ENCODE measurements at regions not wholly inside any gene's neighbourhood (a gene's known extent, or its start where the extent isn't known, plus 50 kb on each side); places are given as distances from the start of the nearest gene placed in this dataset.

GRCh38 chr9:86893811-86894490 is 53.4 kb downstream of the GAS1 start:
- no peak for DNase-seq

- no peak for DNase-seq
Measured at GRCh38 chr9:86892576-86892975, 54.7 kb downstream of the GAS1 start.

- no peak for DNase-seq
Measured at GRCh38 chr9:86891886-86892437, 55.3 kb downstream of the GAS1 start.

DNA sequence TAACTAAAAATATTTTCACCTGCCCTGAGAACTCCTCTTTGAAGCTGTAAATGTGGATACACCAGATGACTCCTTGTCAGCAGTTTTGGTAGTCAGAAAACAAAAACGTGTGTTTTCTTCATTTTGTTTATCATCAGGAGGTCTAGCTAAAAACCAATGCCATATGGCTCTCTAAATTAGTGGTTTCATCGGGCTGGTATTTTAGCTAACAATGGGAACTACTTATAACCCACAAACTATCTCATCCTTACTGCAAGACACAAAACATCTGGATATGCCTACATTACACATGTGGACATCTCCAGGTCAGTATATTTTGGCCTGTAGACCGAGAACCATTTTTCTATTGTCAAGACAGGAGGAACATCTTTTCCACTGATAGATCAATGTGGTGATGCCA is 56.2 kb downstream of the GAS1 start:
- DNase-seq, result no peak

DNA sequence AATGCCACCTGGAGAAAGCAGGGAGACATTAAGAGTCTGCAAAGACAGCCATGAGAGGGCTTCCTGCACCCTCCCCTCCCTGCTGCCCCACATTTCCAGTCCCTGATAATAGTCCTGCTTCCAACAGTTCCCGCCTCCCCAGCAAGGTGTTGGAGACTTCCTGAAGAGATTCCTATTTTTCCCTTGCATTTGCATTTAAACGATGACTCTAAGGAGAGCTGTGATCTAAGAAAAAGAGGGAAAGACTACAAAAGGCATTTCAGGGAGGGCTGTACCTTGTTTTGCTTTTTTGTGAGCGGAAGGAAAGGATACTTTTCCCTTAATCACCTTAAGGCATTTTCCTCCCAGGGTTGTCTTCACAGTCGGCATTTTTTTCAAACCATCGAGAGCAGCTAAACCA is 62.1 kb downstream of the GAS1 start:
- no peak for DNase-seq

GRCh38 chr9:86876621-86877196 is 70.6 kb downstream of the GAS1 start:
- DNase-seq, result no peak

GRCh38 chr9:86868616-86869015 is 78.7 kb downstream of the GAS1 start:
- no peak for DNase-seq

DNA sequence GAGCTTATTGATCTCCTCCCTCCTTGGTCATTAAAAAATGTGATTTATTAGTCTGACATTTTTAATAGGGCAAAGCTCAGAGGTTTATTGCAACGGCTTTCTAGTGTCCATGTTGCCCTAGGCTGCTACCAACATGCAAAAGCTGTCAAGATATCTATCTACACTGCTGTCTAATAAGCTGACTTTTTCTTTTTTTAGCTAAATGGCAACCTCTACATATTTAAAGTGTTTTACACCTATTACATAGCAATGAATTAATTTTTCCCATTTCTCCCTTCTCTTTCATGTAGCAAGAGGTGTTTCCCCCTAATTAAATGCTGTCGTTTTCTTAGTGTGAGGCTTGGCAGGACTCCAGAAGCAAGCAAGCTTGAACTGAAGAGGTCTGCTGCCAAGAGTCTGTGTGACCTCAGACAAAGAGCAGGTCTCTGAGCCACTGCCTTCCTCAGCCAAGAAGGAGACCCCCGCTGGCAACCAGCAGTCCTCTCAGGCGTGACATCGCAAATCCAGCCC is 79.4 kb downstream of the GAS1 start:
- no peak for DNase-seq

GRCh38 chr9:86865952-86866351 is 81.4 kb downstream of the GAS1 start:
- no peak for DNase-seq

GRCh38 chr9:86860006-86860405 is 87.3 kb downstream of the GAS1 start:
- DNase-seq, result no peak

- no peak for DNase-seq
Measured at GRCh38 chr9:86859056-86859455, 88.2 kb downstream of the GAS1 start.

DNA sequence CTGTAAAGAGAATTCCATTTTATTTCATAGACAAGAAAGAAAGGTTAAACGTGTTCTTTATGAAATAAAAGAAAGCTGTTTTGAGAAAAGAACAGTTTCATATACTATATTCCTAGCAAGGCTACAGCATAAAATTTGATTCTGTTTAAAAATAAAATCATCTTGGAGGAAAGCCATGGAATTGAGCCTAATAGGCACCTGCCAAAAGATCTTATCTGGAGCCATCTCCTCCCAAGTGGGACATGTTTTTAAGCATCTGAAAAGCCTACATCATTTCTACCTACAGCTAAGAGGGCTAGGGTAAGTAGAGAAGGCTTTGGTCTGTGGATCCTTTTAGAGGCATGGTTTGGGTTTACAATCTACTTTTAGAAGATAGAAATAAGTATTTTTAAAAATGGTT is 89.3 kb downstream of the GAS1 start:
- DNase-seq, result no peak

DNA sequence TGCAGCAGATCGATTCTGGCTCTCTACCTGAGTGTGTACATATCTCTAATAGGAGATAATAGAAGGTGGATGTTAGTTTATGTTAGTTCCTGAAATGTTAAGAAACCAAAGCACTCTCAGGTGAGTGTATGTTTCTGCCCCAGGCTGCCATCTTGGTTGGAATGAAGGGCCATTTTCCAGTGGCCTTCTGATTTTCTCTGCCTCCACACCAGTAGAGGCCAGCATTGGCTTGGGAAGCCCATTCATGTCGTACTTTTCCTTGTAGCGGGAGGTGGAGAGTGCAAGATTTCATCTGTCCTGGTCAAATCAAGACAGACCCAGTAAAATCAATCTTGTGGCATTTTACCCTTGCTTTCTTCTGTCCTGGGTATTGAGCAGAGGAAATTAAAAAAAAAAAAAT is 91.0 kb downstream of the GAS1 start:
- no peak for DNase-seq

DNA sequence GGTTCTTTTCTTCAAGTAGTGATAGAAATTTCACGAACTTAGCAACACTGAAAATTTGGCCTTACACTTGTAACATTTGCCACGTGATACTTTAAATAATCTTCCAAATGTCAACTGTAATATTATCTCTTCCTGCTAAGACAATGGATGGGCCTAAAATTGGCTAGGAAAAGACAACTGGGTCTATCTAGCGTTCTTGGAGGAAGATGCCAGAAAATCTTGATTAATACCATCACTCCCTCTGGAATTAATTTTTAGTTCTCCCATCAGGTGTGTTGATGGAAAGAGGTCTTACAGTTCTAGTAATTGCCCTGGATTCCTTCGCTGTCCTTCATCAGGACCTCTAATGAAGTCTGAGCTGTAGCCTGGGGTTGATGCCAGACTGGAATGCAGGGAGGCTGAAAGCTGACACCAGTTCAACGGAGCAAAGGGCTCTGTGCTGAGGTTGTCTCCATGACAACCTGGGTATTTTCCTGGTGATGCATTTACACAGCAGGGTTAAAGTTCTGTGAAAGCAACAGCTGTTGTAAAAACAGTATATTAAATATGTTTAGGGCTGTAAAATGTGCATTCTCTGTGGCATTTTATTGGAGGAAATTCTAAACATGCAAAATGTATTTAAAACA is 92.3 kb downstream of the GAS1 start:
- DNase-seq, result no peak

GRCh38 chr9:86846656-86847055 is 100.7 kb downstream of the GAS1 start:
- no peak for DNase-seq

DNA sequence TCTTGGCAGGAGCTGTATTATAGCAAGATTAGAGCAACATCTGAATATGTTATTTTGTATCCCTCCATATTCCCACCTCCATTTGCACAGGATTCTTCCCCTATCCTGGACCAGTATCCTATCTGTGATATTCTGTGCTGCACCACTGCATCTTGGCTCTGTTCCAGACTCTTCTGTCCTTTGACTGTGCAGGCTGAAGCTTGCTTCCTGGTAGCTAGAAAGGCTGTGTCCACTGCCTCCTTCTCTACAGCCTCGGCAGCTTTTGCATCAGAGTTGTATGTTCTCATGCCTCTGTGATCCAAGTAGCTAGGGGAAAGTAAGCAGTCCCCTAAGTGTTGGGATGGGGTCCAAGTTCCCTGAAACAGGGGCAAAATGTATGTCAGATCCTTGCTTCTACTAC is 104.1 kb downstream of the GAS1 start:
- DNase-seq, result no peak

GRCh38 chr9:86842573-86842972 is 104.7 kb downstream of the GAS1 start:
- DNase-seq, result no peak

GRCh38 chr9:86839522-86839921 is 107.8 kb downstream of the GAS1 start:
- no peak for DNase-seq

DNA sequence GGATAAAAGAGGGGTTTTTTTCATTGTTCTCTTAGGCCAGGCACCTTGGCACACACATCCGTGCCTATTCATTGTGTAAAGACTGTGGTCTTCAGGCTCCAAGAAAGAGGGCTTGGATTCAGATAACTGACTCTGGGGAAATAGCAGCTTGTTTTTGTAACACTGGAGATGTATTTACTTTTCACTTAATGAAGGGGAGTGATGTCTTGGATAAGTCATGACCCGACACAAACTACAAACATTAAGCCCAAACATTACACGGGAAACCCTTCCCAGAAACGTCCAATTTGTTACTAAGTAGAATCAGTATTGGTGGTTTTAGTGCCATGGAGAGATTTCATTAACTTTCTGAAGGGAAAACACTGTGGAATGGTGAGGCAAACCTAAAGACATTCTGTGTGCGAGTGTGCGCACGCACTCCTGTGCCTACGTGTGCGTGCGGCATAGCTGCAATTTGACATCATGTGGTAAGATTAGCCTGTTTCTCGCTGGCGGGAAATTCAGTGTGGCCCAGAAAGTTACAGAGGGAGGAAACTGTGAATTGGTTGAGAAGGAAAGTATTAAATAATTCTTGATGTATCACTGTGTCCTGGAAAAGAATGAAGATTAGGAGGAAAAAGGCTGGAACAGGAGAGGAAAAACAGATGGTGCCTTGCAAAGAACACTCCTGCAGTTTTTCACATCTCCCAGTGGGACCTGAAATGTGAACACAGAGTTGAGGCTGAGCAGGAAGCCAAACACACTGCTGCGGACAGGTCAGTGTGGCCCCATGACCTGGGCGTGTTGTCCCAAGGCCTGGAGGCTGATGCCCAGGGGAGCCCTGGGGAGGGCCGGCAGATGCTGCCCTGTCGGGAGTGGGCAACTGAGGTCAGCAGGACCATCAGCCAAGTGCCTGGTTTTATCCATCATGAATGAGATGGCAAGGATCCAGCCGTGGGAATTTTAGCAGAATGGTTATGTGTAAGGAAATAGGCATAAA is 108.5 kb downstream of the GAS1 start:
- DNase-seq, result no peak

DNA sequence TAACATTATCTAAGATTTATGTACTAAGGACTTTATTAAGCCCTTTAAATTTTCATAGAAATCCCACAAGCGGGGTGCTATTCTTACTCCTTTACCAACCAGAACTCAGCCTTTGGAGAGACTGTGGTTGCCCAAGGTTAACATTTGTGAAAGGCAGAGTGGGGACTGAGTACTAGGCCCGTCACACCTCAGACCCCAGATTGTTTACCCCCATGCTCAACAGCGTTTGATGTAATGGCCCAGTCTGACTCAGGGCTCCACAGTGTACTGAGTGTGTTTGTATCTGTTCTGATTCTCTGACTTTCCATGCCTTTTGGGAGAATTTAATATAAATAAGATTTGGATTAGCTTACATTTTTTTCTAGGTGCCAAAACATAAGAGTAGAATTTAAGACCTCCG is 110.0 kb downstream of the GAS1 start:
- no peak for DNase-seq

DNA sequence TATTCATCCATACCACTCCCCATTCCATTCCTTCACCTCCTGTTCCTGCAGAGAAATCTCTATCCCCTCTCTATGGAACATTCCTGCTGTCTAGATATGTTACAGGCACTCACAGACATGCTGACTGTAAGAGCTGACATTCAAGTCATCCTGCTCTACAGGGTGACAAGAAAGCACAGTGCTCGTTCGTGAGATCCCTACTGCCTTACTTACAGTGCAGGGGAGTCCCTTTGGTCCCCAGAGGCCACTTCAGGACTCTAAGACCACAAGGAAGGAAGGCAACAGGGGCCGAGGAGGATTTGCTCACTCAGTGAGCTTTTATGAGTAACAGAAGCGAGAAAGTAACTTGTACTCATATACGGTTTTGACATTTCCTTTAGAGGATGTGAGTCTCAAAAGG is 110.5 kb downstream of the GAS1 start:
- DNase-seq, result no peak

DNA sequence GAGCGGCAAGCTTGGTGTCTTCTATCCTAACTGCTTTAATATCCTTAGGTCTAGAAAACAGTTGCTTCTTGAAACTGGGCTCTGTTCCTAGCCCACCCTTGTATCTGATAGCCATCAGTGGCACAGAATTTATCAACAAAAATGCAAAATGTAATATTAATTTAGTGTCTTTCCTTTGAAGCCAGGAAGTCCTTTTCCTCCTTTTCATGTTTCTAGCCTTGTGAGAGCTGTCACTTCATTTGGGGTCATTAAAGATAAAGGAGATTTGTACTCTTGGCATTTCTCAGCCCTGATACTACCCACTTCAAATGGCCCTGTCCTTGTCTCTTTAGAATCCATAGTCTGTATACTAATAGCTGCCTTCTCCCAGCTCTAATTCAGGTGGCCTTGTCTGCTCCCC is 111.0 kb downstream of the GAS1 start:
- no peak for DNase-seq

- no peak for DNase-seq
Measured at GRCh38 chr9:86830356-86830755, 117.0 kb downstream of the GAS1 start.

All from CD4-positive, alpha-beta T cell treated with Interleukin-1 beta for 1 hour (primary cell).